ENCODE measurements at regions not wholly inside any gene's neighbourhood (a gene's known extent, or its start where the extent isn't known, plus 50 kb on each side); places are given as distances from the start of the nearest gene placed in this dataset.

GRCh38 chr10:118916777-118917176, 112.7 kb upstream of the NANOS1 start:
- TF ChIP-seq CTCF (IDR thresholded peaks at IDR 0.05) (no peak), POLR2A (IDR thresholded peaks at IDR 0.05) (no peak)

Data from adrenal gland (tissue), 5 donors.